ENCODE measurements at regions not wholly inside any gene's neighbourhood (a gene's known extent, or its start where the extent isn't known, plus 50 kb on each side); places are given as distances from the start of the nearest gene placed in this dataset.
A peak's percentile ranks its signal among the peaks of the same experiment; 100 is the strongest.

- Histone ChIP-seq H3K27ac (peak overlapping the region in 2 of 4 donors; percentile 24 to 43), H3K36me3 (no peaks in the 10 kb centered on the region), H3K4me1 (peaks cover 0 to 28% (median 9%) of the 10 kb centered on the region in 4 donors), H3K27me3 (no peaks in the 10 kb centered on the region), H3K4me3 (no peak overlapping the region), H3K9me3 (no peaks in the 10 kb centered on the region)
- 61 to 74% methylated on average over 6 of the region's 6 CpGs for WGBS, 2 donors
- no peak for DNase-seq (ENCODE audit: low spot score in 2 of 2)
- TF ChIP-seq EP300 (IDR thresholded peaks at IDR 0.05) (no peak), CTCF (IDR thresholded peaks at IDR 0.05) (no peak), POLR2A (IDR thresholded peaks at IDR 0.05) (no peak)
These were observed 233.1 kb downstream of the LACC1 start for GRCh38 chr13:44112700-44113329.

- peak overlapping the region in 2 of 4 donors; percentile 31 to 60 for H3K27ac ChIP-seq
- WGBS, 2 donors = 57 to 58% methylated on average over 7 of the region's 7 CpGs
- peaks cover 0 to 52% (median 9%) of the 10 kb centered on the region in 4 donors for H3K4me1 ChIP-seq
- no peaks in the 10 kb centered on the region for H3K36me3 ChIP-seq
- H3K4me3 ChIP-seq = no peak overlapping the region
- no peak for TF ChIP-seq EP300 (IDR thresholded peaks at IDR 0.05)
- no peak for TF ChIP-seq CTCF (IDR thresholded peaks at IDR 0.05)
- no peak for TF ChIP-seq POLR2A (IDR thresholded peaks at IDR 0.05)
- no peaks in the 10 kb centered on the region for H3K27me3 ChIP-seq
- no peak for DNase-seq (ENCODE audit: low spot score in 2 of 2)
- no peaks in the 10 kb centered on the region for H3K9me3 ChIP-seq
These were observed 237.0 kb downstream of the LACC1 start for GRCh38 chr13:44116562-44117332.

GRCh38 chr13:44117351-44117750 is 237.6 kb downstream of the LACC1 start:
- Histone ChIP-seq H3K9me3 (no peaks in the 10 kb centered on the region), H3K4me3 (no peak overlapping the region), H3K27ac (peak overlapping the region in 2 of 4 donors; percentile 31 to 60), H3K36me3 (no peaks in the 10 kb centered on the region), H3K4me1 (peaks cover 0 to 53% (median 9%) of the 10 kb centered on the region in 4 donors), H3K27me3 (no peaks in the 10 kb centered on the region)
- DNase-seq (ENCODE audit: low spot score in 2 of 2) = no peak
- TF ChIP-seq CTCF (IDR thresholded peaks at IDR 0.05) (no peak), EP300 (IDR thresholded peaks at IDR 0.05) (no peak), POLR2A (IDR thresholded peaks at IDR 0.05) (no peak)
- 20 to 27% methylated on average over 3 of the region's 3 CpGs for WGBS, 2 donors

GRCh38 chr13:44117816-44118215 is 238.1 kb downstream of the LACC1 start:
- WGBS, 2 donors = 51 to 58% methylated on average over 2 of the region's 2 CpGs
- Histone ChIP-seq H3K9me3 (no peaks in the 10 kb centered on the region), H3K27ac (peak overlapping the region in 2 of 4 donors; percentile 31 to 60), H3K4me1 (peaks cover 0 to 49% (median 9%) of the 10 kb centered on the region in 4 donors), H3K4me3 (no peak overlapping the region), H3K27me3 (no peaks in the 10 kb centered on the region), H3K36me3 (no peaks in the 10 kb centered on the region)
- TF ChIP-seq CTCF (IDR thresholded peaks at IDR 0.05) (no peak), EP300 (IDR thresholded peaks at IDR 0.05) (no peak), POLR2A (IDR thresholded peaks at IDR 0.05) (no peak)
- no peak for DNase-seq (ENCODE audit: low spot score in 2 of 2)

- DNase-seq (ENCODE audit: low spot score in 2 of 2) = no peak
- Histone ChIP-seq H3K9me3 (peaks cover 0 to 5% (median 1%) of the 10 kb centered on the region in 4 donors), H3K4me3 (no peak overlapping the region), H3K4me1 (peaks cover 0 to 44% (median 9%) of the 10 kb centered on the region in 4 donors), H3K27ac (no peak overlapping the region), H3K27me3 (no peaks in the 10 kb centered on the region), H3K36me3 (no peaks in the 10 kb centered on the region)
- no peak for TF ChIP-seq CTCF (IDR thresholded peaks at IDR 0.05)
- TF ChIP-seq EP300 (IDR thresholded peaks at IDR 0.05) = no peak
- TF ChIP-seq POLR2A (IDR thresholded peaks at IDR 0.05) = no peak
These were observed 239.2 kb downstream of the LACC1 start for GRCh38 chr13:44118881-44119280.

Measured in tibial nerve (tissue), 4 donors.